H1 (cell line): ENCODE measurements at regions not wholly inside any gene's neighbourhood (a gene's known extent, or its start where the extent isn't known, plus 50 kb on each side); places are given as distances from the start of the nearest gene placed in this dataset.

Experiments used
- POLR2AphosphoS5 ChIP-seq: IDR thresholded peaks from 2 replicates; pipeline ENCODE4 v1.6.1; 2011; ENCODE audit warnings: low read depth, low read length
- TEAD4 ChIP-seq: IDR thresholded peaks from 2 replicates; pipeline ENCODE4 v1.6.1; 2012; ENCODE audit warnings: low read depth, low read length, inconsistent platforms, mixed read lengths
- TF ChIP-seq, protein P1 (sequence below): fragments of 300-600 bp; sonication (generic); IDR thresholded peaks from 2 replicates; pipeline ENCODE4 v1.7.1; 2012; ENCODE audit warnings: low read length, moderate library complexity, mild to moderate bottlenecking, inconsistent platforms; ENCODE audit not compliant: insufficient replicate concordance

DNA sequence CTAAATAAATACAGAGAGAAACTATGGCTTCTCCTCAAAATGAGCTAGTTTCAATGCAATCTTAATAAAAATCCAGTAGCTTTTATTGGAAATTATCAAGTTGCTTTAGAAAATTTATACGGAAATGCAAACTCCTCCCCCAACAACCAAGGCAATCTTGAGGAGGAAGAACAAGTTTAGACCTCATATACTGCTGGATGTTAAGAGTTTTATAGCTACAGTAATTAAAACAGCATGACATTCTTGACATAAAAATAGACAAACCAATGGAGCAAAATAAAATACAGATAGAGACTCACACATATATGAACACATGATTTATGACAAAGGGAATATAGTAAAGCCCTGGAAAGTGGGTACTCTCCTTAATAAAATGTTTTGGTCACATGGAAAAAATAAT, 368.7 kb downstream of the C12orf75 start (continued):
- TF ChIP-seq TEAD4 = no peak
- no peak for TF ChIP-seq POLR2AphosphoS5
- TF ChIP-seq, protein P1, sequence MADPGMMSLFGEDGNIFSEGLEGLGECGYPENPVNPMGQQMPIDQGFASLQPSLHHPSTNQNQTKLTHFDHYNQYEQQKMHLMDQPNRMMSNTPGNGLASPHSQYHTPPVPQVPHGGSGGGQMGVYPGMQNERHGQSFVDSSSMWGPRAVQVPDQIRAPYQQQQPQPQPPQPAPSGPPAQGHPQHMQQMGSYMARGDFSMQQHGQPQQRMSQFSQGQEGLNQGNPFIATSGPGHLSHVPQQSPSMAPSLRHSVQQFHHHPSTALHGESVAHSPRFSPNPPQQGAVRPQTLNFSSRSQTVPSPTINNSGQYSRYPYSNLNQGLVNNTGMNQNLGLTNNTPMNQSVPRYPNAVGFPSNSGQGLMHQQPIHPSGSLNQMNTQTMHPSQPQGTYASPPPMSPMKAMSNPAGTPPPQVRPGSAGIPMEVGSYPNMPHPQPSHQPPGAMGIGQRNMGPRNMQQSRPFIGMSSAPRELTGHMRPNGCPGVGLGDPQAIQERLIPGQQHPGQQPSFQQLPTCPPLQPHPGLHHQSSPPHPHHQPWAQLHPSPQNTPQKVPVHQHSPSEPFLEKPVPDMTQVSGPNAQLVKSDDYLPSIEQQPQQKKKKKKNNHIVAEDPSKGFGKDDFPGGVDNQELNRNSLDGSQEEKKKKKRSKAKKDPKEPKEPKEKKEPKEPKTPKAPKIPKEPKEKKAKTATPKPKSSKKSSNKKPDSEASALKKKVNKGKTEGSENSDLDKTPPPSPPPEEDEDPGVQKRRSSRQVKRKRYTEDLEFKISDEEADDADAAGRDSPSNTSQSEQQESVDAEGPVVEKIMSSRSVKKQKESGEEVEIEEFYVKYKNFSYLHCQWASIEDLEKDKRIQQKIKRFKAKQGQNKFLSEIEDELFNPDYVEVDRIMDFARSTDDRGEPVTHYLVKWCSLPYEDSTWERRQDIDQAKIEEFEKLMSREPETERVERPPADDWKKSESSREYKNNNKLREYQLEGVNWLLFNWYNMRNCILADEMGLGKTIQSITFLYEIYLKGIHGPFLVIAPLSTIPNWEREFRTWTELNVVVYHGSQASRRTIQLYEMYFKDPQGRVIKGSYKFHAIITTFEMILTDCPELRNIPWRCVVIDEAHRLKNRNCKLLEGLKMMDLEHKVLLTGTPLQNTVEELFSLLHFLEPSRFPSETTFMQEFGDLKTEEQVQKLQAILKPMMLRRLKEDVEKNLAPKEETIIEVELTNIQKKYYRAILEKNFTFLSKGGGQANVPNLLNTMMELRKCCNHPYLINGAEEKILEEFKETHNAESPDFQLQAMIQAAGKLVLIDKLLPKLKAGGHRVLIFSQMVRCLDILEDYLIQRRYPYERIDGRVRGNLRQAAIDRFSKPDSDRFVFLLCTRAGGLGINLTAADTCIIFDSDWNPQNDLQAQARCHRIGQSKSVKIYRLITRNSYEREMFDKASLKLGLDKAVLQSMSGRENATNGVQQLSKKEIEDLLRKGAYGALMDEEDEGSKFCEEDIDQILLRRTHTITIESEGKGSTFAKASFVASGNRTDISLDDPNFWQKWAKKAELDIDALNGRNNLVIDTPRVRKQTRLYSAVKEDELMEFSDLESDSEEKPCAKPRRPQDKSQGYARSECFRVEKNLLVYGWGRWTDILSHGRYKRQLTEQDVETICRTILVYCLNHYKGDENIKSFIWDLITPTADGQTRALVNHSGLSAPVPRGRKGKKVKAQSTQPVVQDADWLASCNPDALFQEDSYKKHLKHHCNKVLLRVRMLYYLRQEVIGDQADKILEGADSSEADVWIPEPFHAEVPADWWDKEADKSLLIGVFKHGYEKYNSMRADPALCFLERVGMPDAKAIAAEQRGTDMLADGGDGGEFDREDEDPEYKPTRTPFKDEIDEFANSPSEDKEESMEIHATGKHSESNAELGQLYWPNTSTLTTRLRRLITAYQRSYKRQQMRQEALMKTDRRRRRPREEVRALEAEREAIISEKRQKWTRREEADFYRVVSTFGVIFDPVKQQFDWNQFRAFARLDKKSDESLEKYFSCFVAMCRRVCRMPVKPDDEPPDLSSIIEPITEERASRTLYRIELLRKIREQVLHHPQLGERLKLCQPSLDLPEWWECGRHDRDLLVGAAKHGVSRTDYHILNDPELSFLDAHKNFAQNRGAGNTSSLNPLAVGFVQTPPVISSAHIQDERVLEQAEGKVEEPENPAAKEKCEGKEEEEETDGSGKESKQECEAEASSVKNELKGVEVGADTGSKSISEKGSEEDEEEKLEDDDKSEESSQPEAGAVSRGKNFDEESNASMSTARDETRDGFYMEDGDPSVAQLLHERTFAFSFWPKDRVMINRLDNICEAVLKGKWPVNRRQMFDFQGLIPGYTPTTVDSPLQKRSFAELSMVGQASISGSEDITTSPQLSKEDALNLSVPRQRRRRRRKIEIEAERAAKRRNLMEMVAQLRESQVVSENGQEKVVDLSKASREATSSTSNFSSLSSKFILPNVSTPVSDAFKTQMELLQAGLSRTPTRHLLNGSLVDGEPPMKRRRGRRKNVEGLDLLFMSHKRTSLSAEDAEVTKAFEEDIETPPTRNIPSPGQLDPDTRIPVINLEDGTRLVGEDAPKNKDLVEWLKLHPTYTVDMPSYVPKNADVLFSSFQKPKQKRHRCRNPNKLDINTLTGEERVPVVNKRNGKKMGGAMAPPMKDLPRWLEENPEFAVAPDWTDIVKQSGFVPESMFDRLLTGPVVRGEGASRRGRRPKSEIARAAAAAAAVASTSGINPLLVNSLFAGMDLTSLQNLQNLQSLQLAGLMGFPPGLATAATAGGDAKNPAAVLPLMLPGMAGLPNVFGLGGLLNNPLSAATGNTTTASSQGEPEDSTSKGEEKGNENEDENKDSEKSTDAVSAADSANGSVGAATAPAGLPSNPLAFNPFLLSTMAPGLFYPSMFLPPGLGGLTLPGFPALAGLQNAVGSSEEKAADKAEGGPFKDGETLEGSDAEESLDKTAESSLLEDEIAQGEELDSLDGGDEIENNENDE = no peak
